Mammary epithelial cell (primary cell): ENCODE measurements at regions not wholly inside any gene's neighbourhood (a gene's known extent, or its start where the extent isn't known, plus 50 kb on each side); places are given as distances from the start of the nearest gene placed in this dataset.

Source experiments
- EZH2 ChIP-seq: IDR thresholded peaks from 2 replicates; pipeline ENCODE4 v1.6.1; 2012; ENCODE audit warnings: low read length, inconsistent platforms, borderline replicate concordance
- TF ChIP-seq, protein P1 (sequence below), 2 donors: IDR thresholded peaks in 1 of 2; conservative IDR thresholded peaks in 1 of 2; 2 replicates each; pipeline ENCODE4 v1.5.1; 2011 to 2012; ENCODE audit warnings: inconsistent platforms in 2 of 2, low read length in 2 of 2, mild to moderate bottlenecking in 2 of 2, control low read depth in 1 of 2, low read depth in 1 of 2; ENCODE audit not compliant: insufficient read depth in 1 of 2; ENCODE audit errors: extremely low read depth in 1 of 2

DNA sequence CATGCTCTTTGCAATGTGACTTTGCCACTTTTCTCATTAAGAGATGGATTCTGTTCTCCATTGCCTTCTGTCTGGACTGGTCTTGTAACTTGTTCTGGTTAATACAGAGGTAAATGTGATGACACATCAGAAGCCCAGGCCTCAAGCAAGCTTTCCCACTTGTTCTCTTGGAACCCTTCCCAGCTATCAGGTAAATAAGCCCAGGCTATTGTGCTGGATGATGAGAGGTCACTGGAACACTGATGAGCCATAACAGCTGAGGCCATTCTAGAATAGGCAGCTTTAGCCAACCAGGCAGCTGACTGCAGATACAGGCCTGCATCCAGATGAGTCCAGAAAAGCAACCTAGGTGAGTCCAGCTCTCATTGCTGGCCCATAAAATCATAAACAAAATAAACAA, 1007.0 kb upstream of the ACVR2A start:
- TF ChIP-seq, protein P1, sequence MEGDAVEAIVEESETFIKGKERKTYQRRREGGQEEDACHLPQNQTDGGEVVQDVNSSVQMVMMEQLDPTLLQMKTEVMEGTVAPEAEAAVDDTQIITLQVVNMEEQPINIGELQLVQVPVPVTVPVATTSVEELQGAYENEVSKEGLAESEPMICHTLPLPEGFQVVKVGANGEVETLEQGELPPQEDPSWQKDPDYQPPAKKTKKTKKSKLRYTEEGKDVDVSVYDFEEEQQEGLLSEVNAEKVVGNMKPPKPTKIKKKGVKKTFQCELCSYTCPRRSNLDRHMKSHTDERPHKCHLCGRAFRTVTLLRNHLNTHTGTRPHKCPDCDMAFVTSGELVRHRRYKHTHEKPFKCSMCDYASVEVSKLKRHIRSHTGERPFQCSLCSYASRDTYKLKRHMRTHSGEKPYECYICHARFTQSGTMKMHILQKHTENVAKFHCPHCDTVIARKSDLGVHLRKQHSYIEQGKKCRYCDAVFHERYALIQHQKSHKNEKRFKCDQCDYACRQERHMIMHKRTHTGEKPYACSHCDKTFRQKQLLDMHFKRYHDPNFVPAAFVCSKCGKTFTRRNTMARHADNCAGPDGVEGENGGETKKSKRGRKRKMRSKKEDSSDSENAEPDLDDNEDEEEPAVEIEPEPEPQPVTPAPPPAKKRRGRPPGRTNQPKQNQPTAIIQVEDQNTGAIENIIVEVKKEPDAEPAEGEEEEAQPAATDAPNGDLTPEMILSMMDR (conservative IDR thresholded peaks at IDR 0.05 in 1 of 2, IDR thresholded peaks at IDR 0.05 in 1 of 2; ENCODE audit: extremely low read depth in 1 of 2, insufficient read depth in 1 of 2, low read depth in 1 of 2, low read length in 2 of 2), result no peak
- no peak for TF ChIP-seq EZH2
